IPS-20b (cell line): ENCODE measurements at regions not wholly inside any gene's neighbourhood (a gene's known extent, or its start where the extent isn't known, plus 50 kb on each side); places are given as distances from the start of the nearest gene placed in this dataset.

Experiments used
- H3K27ac ChIP-seq: one replicate; pipeline ENCODE4 v1.5.1; 2013; ENCODE audit warnings: low read length
- H3K27me3 ChIP-seq: 2 replicates; pipeline ENCODE4 v1.6.1; 2013; ENCODE audit warnings: mild to moderate bottlenecking, low read length, inconsistent platforms; ENCODE audit not compliant: insufficient read depth
- H3K36me3 ChIP-seq: 2 replicates; pipeline ENCODE4 v1.6.1; 2013; ENCODE audit warnings: low read depth, mild to moderate bottlenecking, inconsistent platforms, low read length, moderate library complexity; ENCODE audit not compliant: insufficient read depth
- H3K4me1 ChIP-seq: 2 replicates; pipeline ENCODE4 v1.6.1; 2013; ENCODE audit warnings: mild to moderate bottlenecking, control low read depth, inconsistent platforms, low read length, moderate library complexity; ENCODE audit not compliant: insufficient read depth
- H3K4me3 ChIP-seq: 2 replicates; pipeline ENCODE4 v1.5.1; 2013; ENCODE audit warnings: mild to moderate bottlenecking, low read length, inconsistent platforms
- H3K9ac ChIP-seq: 2 replicates; pipeline ENCODE4 v1.6.1; 2013; ENCODE audit warnings: low read depth, mild to moderate bottlenecking, inconsistent platforms, low read length, moderate library complexity
- H3K9me3 ChIP-seq: 2 replicates; pipeline ENCODE4 v1.6.1; 2013; ENCODE audit warnings: mild to moderate bottlenecking, low read depth, low read length, inconsistent platforms; ENCODE audit not compliant: insufficient read depth

- Histone ChIP-seq H3K27ac (no peak overlapping the region), H3K9ac (no peak overlapping the region), H3K4me3 (no peak overlapping the region), H3K27me3 (no peaks in the 10 kb centered on the region), H3K9me3 (peaks cover 4% of the 10 kb centered on the region; the same call in 1 of the 2 replicates), H3K4me1 (peaks cover 3% of the 10 kb centered on the region; the same call in 1 of the 2 replicates), H3K36me3 (no peaks in the 10 kb centered on the region)
Measured at GRCh38 chr17:52546990-52547389, 388.5 kb upstream of the CA10 start.

GRCh38 chr17:52546493-52546892 is 388.0 kb upstream of the CA10 start:
- H3K36me3 ChIP-seq = no peaks in the 10 kb centered on the region
- no peak overlapping the region for H3K27ac ChIP-seq
- peaks cover 3% of the 10 kb centered on the region; the same call in 1 of the 2 replicates for H3K4me1 ChIP-seq
- peaks cover 4% of the 10 kb centered on the region; the same call in 1 of the 2 replicates for H3K9me3 ChIP-seq
- no peaks in the 10 kb centered on the region for H3K27me3 ChIP-seq
- H3K9ac ChIP-seq = no peak overlapping the region
- H3K4me3 ChIP-seq = no peak overlapping the region

- Histone ChIP-seq H3K4me3 (no peak overlapping the region), H3K27ac (no peak overlapping the region), H3K27me3 (no peaks in the 10 kb centered on the region), H3K9me3 (no peaks in the 10 kb centered on the region), H3K9ac (no peak overlapping the region), H3K36me3 (no peaks in the 10 kb centered on the region), H3K4me1 (no peaks in the 10 kb centered on the region)
Measured at GRCh38 chr17:52537421-52537820, 378.9 kb upstream of the CA10 start.

GRCh38 chr17:52536489-52536888 is 378.0 kb upstream of the CA10 start:
- Histone ChIP-seq H3K9me3 (no peaks in the 10 kb centered on the region), H3K27ac (no peak overlapping the region), H3K27me3 (no peaks in the 10 kb centered on the region), H3K4me1 (no peaks in the 10 kb centered on the region), H3K9ac (no peak overlapping the region), H3K36me3 (no peaks in the 10 kb centered on the region), H3K4me3 (no peak overlapping the region)

- H3K27ac ChIP-seq = no peak overlapping the region
- H3K9ac ChIP-seq = no peak overlapping the region
- H3K4me3 ChIP-seq = no peak overlapping the region
- H3K27me3 ChIP-seq = no peaks in the 10 kb centered on the region
- no peaks in the 10 kb centered on the region for H3K36me3 ChIP-seq
- H3K9me3 ChIP-seq = no peaks in the 10 kb centered on the region
- H3K4me1 ChIP-seq = no peaks in the 10 kb centered on the region
Measured at GRCh38 chr17:52532373-52532772, 373.9 kb upstream of the CA10 start.

- Histone ChIP-seq H3K9ac (no peak overlapping the region), H3K27me3 (no peaks in the 10 kb centered on the region), H3K4me3 (no peak overlapping the region), H3K36me3 (no peaks in the 10 kb centered on the region), H3K9me3 (no peaks in the 10 kb centered on the region), H3K4me1 (no peaks in the 10 kb centered on the region), H3K27ac (no peak overlapping the region)
Measured at GRCh38 chr17:52524096-52524637, 365.7 kb upstream of the CA10 start.

GRCh38 chr17:52517176-52517575 is 358.7 kb upstream of the CA10 start:
- no peak overlapping the region for H3K4me3 ChIP-seq
- H3K9ac ChIP-seq = no peak overlapping the region
- no peaks in the 10 kb centered on the region for H3K9me3 ChIP-seq
- no peak overlapping the region for H3K27ac ChIP-seq
- H3K27me3 ChIP-seq = no peaks in the 10 kb centered on the region
- H3K36me3 ChIP-seq = no peaks in the 10 kb centered on the region
- H3K4me1 ChIP-seq = no peaks in the 10 kb centered on the region

GRCh38 chr17:52515927-52516326 is 357.4 kb upstream of the CA10 start:
- Histone ChIP-seq H3K4me1 (no peaks in the 10 kb centered on the region), H3K27me3 (no peaks in the 10 kb centered on the region), H3K27ac (no peak overlapping the region), H3K4me3 (no peak overlapping the region), H3K9ac (no peak overlapping the region), H3K36me3 (no peaks in the 10 kb centered on the region), H3K9me3 (peaks cover 5% of the 10 kb centered on the region; the same call in 1 of the 2 replicates)

- H3K27me3 ChIP-seq = no peaks in the 10 kb centered on the region
- no peaks in the 10 kb centered on the region for H3K36me3 ChIP-seq
- H3K4me3 ChIP-seq = no peak overlapping the region
- no peaks in the 10 kb centered on the region for H3K9me3 ChIP-seq
- no peak overlapping the region for H3K27ac ChIP-seq
- no peaks in the 10 kb centered on the region for H3K4me1 ChIP-seq
- H3K9ac ChIP-seq = no peak overlapping the region
Measured at GRCh38 chr17:52505601-52506000, 347.1 kb upstream of the CA10 start.

GRCh38 chr17:52504081-52504480 is 345.6 kb upstream of the CA10 start:
- no peaks in the 10 kb centered on the region for H3K27me3 ChIP-seq
- no peaks in the 10 kb centered on the region for H3K9me3 ChIP-seq
- no peaks in the 10 kb centered on the region for H3K36me3 ChIP-seq
- H3K4me1 ChIP-seq = no peaks in the 10 kb centered on the region
- H3K9ac ChIP-seq = no peak overlapping the region
- no peak overlapping the region for H3K27ac ChIP-seq
- no peak overlapping the region for H3K4me3 ChIP-seq

GRCh38 chr17:52495646-52496045 is 337.1 kb upstream of the CA10 start:
- Histone ChIP-seq H3K9me3 (no peaks in the 10 kb centered on the region), H3K27ac (no peak overlapping the region), H3K4me1 (no peaks in the 10 kb centered on the region), H3K9ac (no peak overlapping the region), H3K36me3 (no peaks in the 10 kb centered on the region), H3K27me3 (no peaks in the 10 kb centered on the region), H3K4me3 (no peak overlapping the region)

GRCh38 chr17:52482271-52482670 is 323.8 kb upstream of the CA10 start:
- Histone ChIP-seq H3K9ac (no peak overlapping the region), H3K27ac (no peak overlapping the region), H3K36me3 (no peaks in the 10 kb centered on the region), H3K4me3 (no peak overlapping the region), H3K4me1 (no peaks in the 10 kb centered on the region), H3K27me3 (no peaks in the 10 kb centered on the region), H3K9me3 (no peaks in the 10 kb centered on the region)
